HG03135 (cell line): ENCODE measurements at regions not wholly inside any gene's neighbourhood (a gene's known extent, or its start where the extent isn't known, plus 50 kb on each side); places are given as distances from the start of the nearest gene placed in this dataset.

ENCODE experiments used
- ATAC-seq: cut with Tn5 transposase; IDR thresholded peaks from one replicate; pipeline ENCODE4 v1.9.1; 2021; ENCODE audit warnings: mild to moderate bottlenecking, moderate library complexity; ENCODE audit not compliant: unreplicated experiment

- no peak for ATAC-seq
These were observed 230.9 kb downstream of the TEX29 start for GRCh38 chr13:111551204-111551820.

DNA sequence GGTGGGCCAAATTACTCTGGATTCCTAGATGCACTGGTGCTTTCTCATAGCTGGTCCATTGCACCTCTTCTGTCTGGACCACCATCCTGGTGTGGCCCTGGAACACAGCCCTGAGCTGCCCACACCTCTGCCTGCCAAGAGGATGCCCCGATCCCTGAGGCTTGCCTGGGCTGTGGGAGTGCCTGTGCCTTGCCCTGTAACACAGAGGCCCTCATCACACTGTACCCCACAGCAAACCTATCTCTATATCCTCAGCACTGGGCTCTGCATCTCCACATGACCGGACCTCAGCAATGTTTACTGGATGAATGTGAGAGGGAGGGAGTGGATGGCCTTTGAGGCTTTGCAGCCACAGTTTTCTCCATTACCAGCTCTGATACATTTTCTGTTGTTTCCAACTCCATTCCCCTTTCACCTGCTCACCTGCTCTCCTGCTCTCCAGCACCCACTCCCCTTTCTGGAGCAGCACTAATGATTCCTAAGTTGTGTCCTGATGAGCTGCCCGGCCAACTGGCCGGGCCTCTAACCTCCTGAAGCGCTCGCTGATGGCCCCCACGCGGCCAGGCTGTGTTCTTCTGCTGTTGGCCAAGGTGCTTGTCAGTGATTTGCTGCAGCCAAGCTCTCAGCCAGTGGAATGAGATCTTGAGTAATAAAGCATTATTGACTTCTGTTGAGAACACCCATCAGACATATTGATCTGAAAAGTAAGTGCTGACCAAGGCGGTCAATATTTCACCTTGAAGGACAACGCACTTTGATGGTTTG lies 232.6 kb downstream of the TEX29 start:
- no peak for ATAC-seq

DNA sequence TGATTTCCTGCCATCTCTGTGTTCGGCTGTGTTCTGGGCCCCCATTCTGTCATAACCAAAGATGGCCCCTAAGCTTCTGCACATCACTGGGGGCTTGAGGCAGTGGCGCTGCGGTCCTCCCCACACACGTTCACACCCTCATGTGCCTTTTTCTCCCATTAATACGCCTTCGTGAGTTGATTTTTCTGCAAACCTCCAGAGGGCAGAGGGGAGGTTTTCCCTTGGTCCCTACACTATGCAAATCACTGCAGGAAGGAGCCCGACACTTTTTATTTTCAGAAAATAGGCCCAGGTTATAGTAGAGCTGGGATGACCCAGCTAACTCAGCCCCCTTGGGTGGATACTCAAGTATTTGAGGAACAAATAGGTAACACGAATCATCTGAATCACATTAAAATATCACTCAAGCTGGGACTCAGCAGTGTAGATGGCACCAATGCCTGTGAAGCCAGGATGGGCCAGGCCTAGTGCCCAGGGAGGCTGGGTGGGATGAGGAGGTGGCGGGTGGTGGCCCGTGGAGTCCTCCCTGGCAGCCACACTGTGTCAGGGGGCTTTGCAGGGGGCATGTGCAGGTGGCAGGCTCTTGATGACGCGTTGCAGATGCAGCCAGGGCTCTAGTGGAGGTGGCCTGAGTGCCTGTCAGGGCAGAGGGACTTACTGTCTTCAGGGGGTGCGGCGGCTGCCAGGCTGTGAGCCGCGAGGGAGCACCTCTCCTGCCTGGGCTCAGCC lies 234.3 kb downstream of the TEX29 start:
- ATAC-seq = no peak

DNA sequence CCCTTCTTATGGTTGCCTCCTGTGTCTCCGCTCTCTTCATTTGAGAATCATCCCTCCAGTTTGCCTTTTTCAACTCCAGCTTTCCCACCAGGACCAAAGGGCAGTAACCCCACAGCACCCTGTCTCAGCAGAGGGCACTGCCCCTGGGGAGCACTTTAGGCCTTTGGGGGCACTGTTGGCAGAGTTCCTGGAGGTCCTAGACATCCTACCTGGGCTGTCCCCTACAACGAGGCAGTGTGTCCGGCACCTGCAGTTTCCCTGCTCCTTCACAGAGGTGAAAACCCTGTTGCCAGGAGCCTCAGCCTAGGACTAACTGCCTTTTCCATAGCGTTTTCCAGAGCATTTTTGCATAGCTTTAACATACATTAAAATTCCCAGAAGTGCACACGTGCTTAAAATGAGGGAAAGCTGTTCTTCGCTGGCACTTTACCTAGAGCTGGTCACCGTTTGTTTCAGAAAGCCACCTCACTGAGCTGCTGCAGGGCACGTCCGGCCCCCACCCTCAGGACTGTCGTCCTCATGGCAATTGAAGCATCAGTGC lies 234.9 kb downstream of the TEX29 start:
- ATAC-seq = no peak

GRCh38 chr13:111555903-111556302 lies 235.5 kb downstream of the TEX29 start:
- no peak for ATAC-seq

GRCh38 chr13:111556496-111556895 lies 236.1 kb downstream of the TEX29 start:
- no peak for ATAC-seq

DNA sequence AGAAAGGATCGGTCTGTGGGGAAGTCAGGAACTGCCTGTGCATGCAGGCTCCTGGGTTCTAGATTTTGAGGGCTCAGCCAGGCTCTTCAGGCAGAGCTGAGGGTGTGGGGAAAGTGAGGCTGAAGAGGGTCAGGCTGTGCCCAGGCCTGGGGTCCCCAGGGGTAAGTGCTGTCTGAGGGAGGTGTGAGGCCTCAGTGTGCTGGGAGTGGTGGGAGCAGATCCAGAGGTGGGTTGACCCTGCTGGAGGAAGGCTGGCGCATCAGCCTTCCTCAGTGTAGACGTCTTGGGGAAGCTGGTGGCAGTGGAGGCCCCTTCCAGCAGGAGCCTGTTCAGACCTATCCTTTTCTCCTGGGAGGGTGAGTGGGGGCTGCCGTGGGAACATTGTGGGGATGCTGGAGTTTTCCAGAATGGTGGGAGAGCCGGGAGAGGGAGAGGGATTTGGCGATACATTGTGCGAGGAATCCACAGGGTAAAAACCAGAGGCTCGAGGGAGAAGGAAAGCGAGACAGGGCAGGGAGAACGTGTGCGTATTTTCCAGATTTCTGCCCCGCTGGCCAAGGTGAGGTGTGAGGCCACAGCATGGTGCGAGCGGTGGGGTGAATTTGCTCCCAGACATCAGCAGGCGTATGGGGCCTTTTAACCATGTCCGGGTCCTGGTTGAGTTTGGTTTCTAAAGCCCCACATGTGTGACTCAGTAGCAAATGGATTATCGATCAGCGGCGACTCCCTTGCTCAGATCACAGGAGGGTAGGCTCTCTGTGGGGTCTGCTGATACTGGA lies 237.7 kb downstream of the TEX29 start:
- ATAC-seq = no peak

DNA sequence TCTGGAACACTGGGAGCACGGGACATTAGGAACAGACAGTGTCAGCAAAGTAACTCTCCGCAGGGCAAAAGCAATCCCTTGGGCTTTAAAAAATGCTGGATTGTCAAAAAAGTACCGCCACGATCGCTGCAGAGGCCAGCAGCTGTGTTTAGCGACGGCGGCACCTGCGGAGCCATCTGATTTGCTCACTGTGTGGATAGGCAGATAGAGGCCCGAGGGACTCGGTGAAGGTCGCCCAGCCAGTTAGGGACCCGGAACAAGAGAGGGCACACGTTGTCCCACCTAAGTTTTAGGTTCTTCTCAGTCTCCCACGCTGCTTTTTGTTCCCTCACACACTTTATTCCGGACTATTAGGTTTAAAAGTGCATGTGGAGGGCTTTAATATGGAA lies 238.3 kb downstream of the TEX29 start:
- ATAC-seq = no peak

- no peak for ATAC-seq
These were observed 239.4 kb downstream of the TEX29 start for GRCh38 chr13:111559612-111560403.

DNA sequence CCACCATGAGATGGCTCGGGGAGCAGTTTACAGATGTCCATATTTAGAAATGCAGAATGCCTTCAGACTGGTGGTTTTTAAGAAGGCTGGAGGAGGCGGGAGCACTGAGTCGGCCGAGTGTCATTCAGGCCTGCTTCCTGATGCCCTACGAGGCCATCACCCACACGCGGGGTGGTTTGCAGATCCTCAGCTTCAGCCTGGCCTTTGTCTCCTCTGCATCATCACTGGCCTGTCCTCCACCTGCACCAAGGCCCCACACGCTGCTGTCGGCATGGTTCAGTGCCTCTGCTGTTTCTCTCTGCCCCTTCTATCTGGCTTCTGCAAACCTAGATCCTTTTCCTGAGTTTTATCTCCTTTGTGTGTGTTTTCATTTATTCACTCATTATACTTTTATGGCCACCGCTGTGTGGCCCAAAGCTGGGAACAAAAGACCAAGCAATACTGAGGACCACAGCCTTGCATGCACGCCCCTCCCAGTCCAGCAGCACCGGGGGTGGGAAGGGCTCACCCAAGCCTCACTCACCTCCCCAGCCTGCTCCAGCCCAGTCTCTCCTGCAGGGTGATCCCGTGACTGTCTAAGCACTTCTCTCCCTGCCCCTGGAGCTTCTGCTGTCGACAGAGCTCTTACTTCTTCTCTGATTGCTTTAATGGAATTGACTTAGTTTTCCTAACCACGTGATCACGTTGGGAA lies 240.8 kb downstream of the TEX29 start:
- no peak for ATAC-seq

GRCh38 chr13:111562716-111563115 lies 242.3 kb downstream of the TEX29 start:
- no peak for ATAC-seq

DNA sequence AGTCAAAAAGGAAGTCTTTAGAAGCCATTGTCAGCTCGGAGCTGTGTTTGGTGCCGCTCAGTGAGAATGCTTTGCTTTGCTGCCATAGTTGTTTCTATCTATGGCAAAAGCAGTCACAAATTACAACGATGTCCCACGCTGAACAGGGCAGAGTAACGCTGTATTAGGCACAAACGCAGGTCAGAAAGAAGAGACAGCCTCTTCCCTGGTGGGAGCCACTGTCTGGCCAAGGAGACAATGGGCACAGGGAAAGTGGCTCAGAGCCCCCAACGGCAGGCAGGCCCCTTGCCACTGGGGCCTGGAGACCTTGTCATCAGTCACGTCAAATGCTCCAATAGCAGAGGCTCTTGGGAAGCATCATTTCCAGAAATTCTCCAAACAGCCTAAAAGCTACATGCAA lies 244.2 kb downstream of the TEX29 start:
- no peak for ATAC-seq

DNA sequence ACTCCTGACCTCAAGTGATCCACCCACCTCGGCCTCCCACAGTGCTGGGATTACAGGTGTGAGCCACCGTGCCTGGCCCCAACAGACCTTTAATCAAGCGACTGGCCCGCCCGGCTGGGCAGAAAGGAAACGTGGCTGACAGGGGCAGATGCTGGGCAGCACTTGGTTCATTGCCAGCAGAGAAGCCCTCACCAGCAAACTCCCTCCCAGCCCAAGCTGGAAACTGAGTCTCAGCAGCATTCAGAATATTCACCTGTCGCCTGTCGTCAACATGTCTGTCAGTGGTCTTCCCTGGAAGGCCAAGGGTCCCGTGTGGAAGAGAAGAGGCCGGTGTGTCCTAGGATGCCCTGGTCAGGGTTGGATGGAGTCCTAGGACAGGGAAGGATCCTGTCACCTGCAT lies 245.0 kb downstream of the TEX29 start:
- no peak for ATAC-seq

GRCh38 chr13:111566567-111566966 lies 246.1 kb downstream of the TEX29 start:
- no peak for ATAC-seq

DNA sequence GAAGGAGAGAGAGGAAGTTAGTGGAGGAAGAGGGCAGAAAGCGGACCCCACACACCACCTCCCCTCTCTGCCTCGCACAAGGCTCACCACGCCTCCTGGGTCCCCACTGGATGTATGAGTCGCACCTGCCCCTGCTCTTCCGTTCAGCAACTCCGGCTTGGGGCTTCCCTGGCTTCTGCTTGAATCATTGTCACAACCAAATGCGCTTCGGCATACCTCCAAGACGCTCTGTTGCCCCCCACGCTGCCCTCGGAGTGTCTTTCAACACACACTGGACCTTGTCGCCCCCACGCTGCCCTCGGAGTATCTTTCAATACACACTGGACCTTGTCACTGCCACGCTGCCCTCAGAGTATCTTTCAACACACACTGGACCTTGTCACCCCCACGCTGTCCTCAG lies 247.2 kb downstream of the TEX29 start:
- ATAC-seq = no peak

DNA sequence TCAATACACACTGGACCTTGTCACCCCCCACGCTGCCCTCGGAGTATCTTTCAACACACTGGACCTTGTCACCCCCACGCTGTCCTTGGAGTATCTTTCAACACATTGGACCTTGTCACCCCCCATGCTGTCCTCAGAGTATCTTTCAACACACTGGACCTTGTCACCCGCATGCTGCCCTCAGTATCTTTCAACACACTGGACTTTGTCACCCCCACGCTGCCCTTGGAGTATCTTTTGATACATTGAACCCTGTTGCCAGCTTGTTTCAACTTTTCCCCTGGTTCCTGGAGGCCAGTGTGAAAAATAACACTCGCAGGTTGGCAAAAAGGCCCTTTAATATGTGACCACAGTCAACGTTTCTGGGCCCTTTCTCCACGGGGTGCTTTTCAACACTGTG lies 247.8 kb downstream of the TEX29 start:
- no peak for ATAC-seq

DNA sequence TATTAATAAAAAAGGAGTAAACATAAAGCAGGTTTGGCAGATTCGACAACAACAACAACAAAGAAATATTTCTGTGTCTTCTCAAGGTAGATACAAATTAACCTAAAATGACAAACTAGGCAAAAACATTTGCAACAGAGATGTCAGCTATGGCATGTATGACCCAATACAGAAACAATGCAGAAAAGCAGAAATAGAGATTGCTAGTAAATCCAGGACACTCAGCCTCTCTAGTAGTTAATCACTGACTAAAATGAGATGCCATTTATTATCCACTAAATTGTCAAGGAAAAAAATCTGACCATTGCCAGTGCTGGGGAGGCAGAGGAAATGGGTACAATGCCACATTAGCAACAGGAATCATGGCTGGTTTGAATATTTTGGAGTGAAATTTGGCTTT lies 250.5 kb downstream of the TEX29 start:
- no peak for ATAC-seq

DNA sequence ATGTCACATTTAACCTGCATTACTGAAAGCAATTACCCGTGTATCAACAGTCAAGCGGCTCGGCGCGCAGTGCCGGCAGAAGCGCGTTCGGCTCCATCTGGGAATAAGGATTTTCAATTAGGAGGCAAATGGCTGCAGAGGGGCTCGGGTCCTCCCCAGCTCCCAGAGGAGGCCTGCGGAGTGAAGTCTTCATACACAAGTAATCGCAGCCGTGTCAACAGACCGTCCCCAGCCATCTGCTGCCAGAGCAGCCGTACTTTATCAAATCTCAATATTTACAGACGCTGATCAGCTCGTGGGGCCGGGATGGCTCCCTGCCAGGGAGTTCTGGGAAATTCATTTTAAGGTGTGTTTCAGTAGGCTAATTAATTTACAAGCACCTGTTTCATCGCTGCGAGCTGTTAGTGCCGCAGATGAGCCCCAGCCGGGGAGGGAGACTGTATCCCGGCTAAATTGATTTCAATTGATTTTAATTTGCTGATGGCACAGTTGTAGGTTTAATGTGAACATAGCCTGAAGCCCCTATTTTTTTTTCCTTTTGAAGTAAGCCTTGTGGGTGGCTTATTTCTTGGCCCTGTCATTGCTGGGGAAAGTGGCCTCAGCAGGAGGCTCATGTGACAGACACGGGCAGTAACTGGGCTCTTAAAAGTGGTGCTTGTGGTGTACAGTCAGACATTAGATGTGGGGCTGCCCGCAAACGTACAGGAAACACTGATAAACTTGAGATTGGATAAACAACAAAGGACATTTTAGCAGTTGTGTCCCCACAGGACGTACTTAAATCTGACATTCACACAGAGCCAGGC lies 252.7 kb downstream of the TEX29 start:
- ATAC-seq = no peak

DNA sequence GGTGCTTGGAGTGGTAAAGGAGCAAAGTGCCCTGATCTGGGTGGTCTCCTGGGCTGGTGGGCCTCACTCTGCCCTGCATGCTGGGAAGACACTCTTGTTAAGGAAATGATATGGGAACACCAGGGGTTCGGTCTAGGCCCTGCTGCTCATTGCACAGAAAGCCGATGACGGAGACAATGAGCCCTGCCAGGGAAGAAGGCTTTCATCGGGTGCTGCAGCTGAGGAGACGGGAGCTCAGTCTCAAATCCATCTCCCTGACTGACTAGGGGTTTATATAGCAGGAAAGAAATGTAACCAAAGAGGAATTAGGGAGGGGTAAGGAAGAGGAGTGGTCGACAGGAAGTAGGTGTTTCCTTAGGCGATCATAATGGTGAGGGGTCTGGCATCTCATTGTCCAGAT lies 253.4 kb downstream of the TEX29 start:
- ATAC-seq = no peak
